ENCODE measurements at regions not wholly inside any gene's neighbourhood (a gene's known extent, or its start where the extent isn't known, plus 50 kb on each side); places are given as distances from the start of the nearest gene placed in this dataset.

GRCh38 chr20:55745840-55746239, 259.5 kb downstream of the CBLN4 start (continued):
- TF ChIP-seq, protein P1, sequence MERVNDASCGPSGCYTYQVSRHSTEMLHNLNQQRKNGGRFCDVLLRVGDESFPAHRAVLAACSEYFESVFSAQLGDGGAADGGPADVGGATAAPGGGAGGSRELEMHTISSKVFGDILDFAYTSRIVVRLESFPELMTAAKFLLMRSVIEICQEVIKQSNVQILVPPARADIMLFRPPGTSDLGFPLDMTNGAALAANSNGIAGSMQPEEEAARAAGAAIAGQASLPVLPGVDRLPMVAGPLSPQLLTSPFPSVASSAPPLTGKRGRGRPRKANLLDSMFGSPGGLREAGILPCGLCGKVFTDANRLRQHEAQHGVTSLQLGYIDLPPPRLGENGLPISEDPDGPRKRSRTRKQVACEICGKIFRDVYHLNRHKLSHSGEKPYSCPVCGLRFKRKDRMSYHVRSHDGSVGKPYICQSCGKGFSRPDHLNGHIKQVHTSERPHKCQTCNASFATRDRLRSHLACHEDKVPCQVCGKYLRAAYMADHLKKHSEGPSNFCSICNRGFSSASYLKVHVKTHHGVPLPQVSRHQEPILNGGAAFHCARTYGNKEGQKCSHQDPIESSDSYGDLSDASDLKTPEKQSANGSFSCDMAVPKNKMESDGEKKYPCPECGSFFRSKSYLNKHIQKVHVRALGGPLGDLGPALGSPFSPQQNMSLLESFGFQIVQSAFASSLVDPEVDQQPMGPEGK (CRISPR knock-in tag; IDR thresholded peaks at IDR 0.05; ENCODE audit: borderline replicate concordance), result no peak
- no peak for TF ChIP-seq PPARA (CRISPR knock-in tag; IDR thresholded peaks at IDR 0.05; ENCODE audit: borderline replicate concordance)
- TF ChIP-seq ZNF8 (CRISPR knock-in tag; IDR thresholded peaks at IDR 0.05), result no peak
- no peak for TF ChIP-seq ARNTL (CRISPR knock-in tag; IDR thresholded peaks at IDR 0.05; ENCODE audit: borderline replicate concordance, low read depth)
- TF ChIP-seq ISL1 (CRISPR knock-in tag; IDR thresholded peaks at IDR 0.05), result no peak
- no peak for TF ChIP-seq GLIS3 (CRISPR knock-in tag; IDR thresholded peaks at IDR 0.05)

GRCh38 chr20:55744896-55745295, 260.4 kb downstream of the CBLN4 start:
- TF ChIP-seq BACH2 (CRISPR knock-in tag; IDR thresholded peaks at IDR 0.05; ENCODE audit: borderline replicate concordance) (no peak), CSRNP3 (CRISPR knock-in tag; IDR thresholded peaks at IDR 0.05) (no peak), TOX (CRISPR knock-in tag; IDR thresholded peaks at IDR 0.05; ENCODE audit: borderline replicate concordance) (no peak), ZNF8 (CRISPR knock-in tag; IDR thresholded peaks at IDR 0.05) (no peak), ZC3H10 (CRISPR knock-in tag; IDR thresholded peaks at IDR 0.05) (no peak), ZNF565 (CRISPR knock-in tag; conservative IDR thresholded peaks at IDR 0.05; ENCODE audit: low read depth) (no peak), OSR1 (CRISPR knock-in tag; IDR thresholded peaks at IDR 0.05) (no peak)
- TF ChIP-seq, protein P2, sequence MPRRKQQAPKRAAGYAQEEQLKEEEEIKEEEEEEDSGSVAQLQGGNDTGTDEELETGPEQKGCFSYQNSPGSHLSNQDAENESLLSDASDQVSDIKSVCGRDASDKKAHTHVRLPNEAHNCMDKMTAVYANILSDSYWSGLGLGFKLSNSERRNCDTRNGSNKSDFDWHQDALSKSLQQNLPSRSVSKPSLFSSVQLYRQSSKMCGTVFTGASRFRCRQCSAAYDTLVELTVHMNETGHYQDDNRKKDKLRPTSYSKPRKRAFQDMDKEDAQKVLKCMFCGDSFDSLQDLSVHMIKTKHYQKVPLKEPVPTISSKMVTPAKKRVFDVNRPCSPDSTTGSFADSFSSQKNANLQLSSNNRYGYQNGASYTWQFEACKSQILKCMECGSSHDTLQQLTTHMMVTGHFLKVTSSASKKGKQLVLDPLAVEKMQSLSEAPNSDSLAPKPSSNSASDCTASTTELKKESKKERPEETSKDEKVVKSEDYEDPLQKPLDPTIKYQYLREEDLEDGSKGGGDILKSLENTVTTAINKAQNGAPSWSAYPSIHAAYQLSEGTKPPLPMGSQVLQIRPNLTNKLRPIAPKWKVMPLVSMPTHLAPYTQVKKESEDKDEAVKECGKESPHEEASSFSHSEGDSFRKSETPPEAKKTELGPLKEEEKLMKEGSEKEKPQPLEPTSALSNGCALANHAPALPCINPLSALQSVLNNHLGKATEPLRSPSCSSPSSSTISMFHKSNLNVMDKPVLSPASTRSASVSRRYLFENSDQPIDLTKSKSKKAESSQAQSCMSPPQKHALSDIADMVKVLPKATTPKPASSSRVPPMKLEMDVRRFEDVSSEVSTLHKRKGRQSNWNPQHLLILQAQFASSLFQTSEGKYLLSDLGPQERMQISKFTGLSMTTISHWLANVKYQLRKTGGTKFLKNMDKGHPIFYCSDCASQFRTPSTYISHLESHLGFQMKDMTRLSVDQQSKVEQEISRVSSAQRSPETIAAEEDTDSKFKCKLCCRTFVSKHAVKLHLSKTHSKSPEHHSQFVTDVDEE (CRISPR knock-in tag; IDR thresholded peaks at IDR 0.05), result no peak

GRCh38 chr20:55741801-55742200, 263.5 kb downstream of the CBLN4 start:
- ATAC-seq, result no peak
- TF ChIP-seq ISL1 (CRISPR knock-in tag; IDR thresholded peaks at IDR 0.05) (no peak), ZNF565 (CRISPR knock-in tag; conservative IDR thresholded peaks at IDR 0.05; ENCODE audit: low read depth) (no peak), ZC3H10 (CRISPR knock-in tag; IDR thresholded peaks at IDR 0.05) (no peak), CSRNP3 (CRISPR knock-in tag; IDR thresholded peaks at IDR 0.05) (no peak), ARNTL (CRISPR knock-in tag; IDR thresholded peaks at IDR 0.05; ENCODE audit: borderline replicate concordance, low read depth) (no peak), GLIS3 (CRISPR knock-in tag; IDR thresholded peaks at IDR 0.05) (no peak), OSR1 (CRISPR knock-in tag; IDR thresholded peaks at IDR 0.05) (no peak)
- TF ChIP-seq, protein P1 (CRISPR knock-in tag; IDR thresholded peaks at IDR 0.05; ENCODE audit: borderline replicate concordance), result no peak

More at GRCh38 chr20:55744896-55745295, 260.4 kb downstream of the CBLN4 start:
- no peak for ATAC-seq

DNA sequence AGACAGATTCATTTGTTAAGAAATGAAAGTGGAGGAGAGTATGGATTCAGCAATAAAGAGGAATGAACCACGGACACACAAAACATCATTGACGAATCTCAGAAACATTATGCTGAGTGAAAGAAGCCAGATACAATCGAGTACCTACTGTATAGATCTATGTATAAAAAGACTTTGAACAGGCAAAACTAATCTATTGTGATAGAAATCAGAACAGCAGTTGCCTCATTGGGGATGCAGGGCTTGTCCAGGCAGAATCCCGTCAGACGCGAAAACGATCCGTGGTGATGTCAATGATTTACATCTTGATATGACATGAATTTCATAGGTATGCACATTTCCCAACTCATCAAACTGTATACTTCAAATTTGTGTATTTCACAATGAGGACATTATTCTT, 265.2 kb downstream of the CBLN4 start:
- ATAC-seq, result no peak
- TF ChIP-seq SNAI2 (CRISPR knock-in tag; IDR thresholded peaks at IDR 0.05), result no peak
- TF ChIP-seq ARNTL (CRISPR knock-in tag; IDR thresholded peaks at IDR 0.05; ENCODE audit: borderline replicate concordance, low read depth), result no peak
- no peak for TF ChIP-seq PPARA (CRISPR knock-in tag; IDR thresholded peaks at IDR 0.05; ENCODE audit: borderline replicate concordance)
- TF ChIP-seq, protein P2 (CRISPR knock-in tag; IDR thresholded peaks at IDR 0.05), result no peak
- TF ChIP-seq, protein P1 (CRISPR knock-in tag; IDR thresholded peaks at IDR 0.05; ENCODE audit: borderline replicate concordance), result no peak
- TF ChIP-seq, protein P3, sequence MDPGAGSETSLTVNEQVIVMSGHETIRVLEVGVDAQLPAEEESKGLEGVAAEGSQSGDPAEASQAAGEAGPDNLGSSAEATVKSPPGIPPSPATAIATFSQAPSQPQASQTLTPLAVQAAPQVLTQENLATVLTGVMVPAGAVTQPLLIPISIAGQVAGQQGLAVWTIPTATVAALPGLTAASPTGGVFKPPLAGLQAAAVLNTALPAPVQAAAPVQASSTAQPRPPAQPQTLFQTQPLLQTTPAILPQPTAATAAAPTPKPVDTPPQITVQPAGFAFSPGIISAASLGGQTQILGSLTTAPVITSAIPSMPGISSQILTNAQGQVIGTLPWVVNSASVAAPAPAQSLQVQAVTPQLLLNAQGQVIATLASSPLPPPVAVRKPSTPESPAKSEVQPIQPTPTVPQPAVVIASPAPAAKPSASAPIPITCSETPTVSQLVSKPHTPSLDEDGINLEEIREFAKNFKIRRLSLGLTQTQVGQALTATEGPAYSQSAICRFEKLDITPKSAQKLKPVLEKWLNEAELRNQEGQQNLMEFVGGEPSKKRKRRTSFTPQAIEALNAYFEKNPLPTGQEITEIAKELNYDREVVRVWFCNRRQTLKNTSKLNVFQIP (CRISPR knock-in tag; IDR thresholded peaks at IDR 0.05; ENCODE audit: borderline replicate concordance, low read depth), result no peak
- TF ChIP-seq ZNF565 (CRISPR knock-in tag; conservative IDR thresholded peaks at IDR 0.05; ENCODE audit: low read depth), result no peak
- TF ChIP-seq RARB (CRISPR knock-in tag; IDR thresholded peaks at IDR 0.05), result no peak
- no peak for TF ChIP-seq OSR1 (CRISPR knock-in tag; IDR thresholded peaks at IDR 0.05)
- TF ChIP-seq ZC3H10 (CRISPR knock-in tag; IDR thresholded peaks at IDR 0.05), result no peak
- TF ChIP-seq ZFP3 (CRISPR knock-in tag; IDR thresholded peaks at IDR 0.05), result no peak

Measured in SK-N-SH treated with all-trans-retinoic acid at 6 μM for 48 hours (cell line).